ENCODE measurements at regions not wholly inside any gene's neighbourhood (a gene's known extent, or its start where the extent isn't known, plus 50 kb on each side); places are given as distances from the start of the nearest gene placed in this dataset.

GRCh38 chr22:22741843-22742242 is 97.4 kb downstream of the GGTLC2 start:
- no peak overlapping the region for H3K27ac ChIP-seq
- DNase-seq (ENCODE audit: low read depth, low spot score), result no peak

GRCh38 chr22:22742641-22743040 is 98.2 kb downstream of the GGTLC2 start:
- H3K27ac ChIP-seq, result no peak overlapping the region
- no peak for DNase-seq (ENCODE audit: low read depth, low spot score)

- H3K27ac ChIP-seq, result no peak overlapping the region
- no peak for DNase-seq (ENCODE audit: low read depth, low spot score)
These were observed 98.8 kb downstream of the GGTLC2 start for GRCh38 chr22:22743128-22743760.

GRCh38 chr22:22744412-22745224 is 100.2 kb downstream of the GGTLC2 start:
- H3K27ac ChIP-seq, result no peak overlapping the region
- no peak for DNase-seq (ENCODE audit: low read depth, low spot score)

- no peak for DNase-seq (ENCODE audit: low read depth, low spot score)
- no peak overlapping the region for H3K27ac ChIP-seq
These were observed 101.0 kb downstream of the GGTLC2 start for GRCh38 chr22:22745225-22746060.

GRCh38 chr22:22746061-22746962 is 101.9 kb downstream of the GGTLC2 start:
- no peak for DNase-seq (ENCODE audit: low read depth, low spot score)
- H3K27ac ChIP-seq, result no peak overlapping the region

- H3K27ac ChIP-seq, result no peak overlapping the region
- DNase-seq (ENCODE audit: low read depth, low spot score), result no peak
These were observed 102.8 kb downstream of the GGTLC2 start for GRCh38 chr22:22746963-22747933.

- DNase-seq (ENCODE audit: low read depth, low spot score), result no peak
- H3K27ac ChIP-seq, result no peak overlapping the region
These were observed 103.9 kb downstream of the GGTLC2 start for GRCh38 chr22:22748297-22748743.

GRCh38 chr22:22748756-22749155 is 104.3 kb downstream of the GGTLC2 start:
- DNase-seq (ENCODE audit: low read depth, low spot score), result no peak
- no peak overlapping the region for H3K27ac ChIP-seq

GRCh38 chr22:22749167-22749758 is 104.8 kb downstream of the GGTLC2 start:
- no peak for DNase-seq (ENCODE audit: low read depth, low spot score)
- H3K27ac ChIP-seq, result no peak overlapping the region

- no peak for DNase-seq (ENCODE audit: low read depth, low spot score)
- H3K27ac ChIP-seq, result no peak overlapping the region
These were observed 106.1 kb downstream of the GGTLC2 start for GRCh38 chr22:22750335-22751042.

- no peak overlapping the region for H3K27ac ChIP-seq
- no peak for DNase-seq (ENCODE audit: low read depth, low spot score)
These were observed 106.7 kb downstream of the GGTLC2 start for GRCh38 chr22:22751043-22751603.

GRCh38 chr22:22752199-22752555 is 107.8 kb downstream of the GGTLC2 start:
- DNase-seq (ENCODE audit: low read depth, low spot score), result no peak

GRCh38 chr22:22752556-22753477 is 108.4 kb downstream of the GGTLC2 start:
- DNase-seq (ENCODE audit: low read depth, low spot score), result no peak
- H3K27ac ChIP-seq, result no peak overlapping the region

More at GRCh38 chr22:22752199-22752555, 107.8 kb downstream of the GGTLC2 start:
- H3K27ac ChIP-seq, result no peak overlapping the region

- DNase-seq (ENCODE audit: low read depth, low spot score), result no peak
- no peak overlapping the region for H3K27ac ChIP-seq
These were observed 109.3 kb downstream of the GGTLC2 start for GRCh38 chr22:22753526-22754267.

- no peak overlapping the region for H3K27ac ChIP-seq
- no peak for DNase-seq (ENCODE audit: low read depth, low spot score)
These were observed 109.8 kb downstream of the GGTLC2 start for GRCh38 chr22:22754268-22754657.

Measured in epithelial cell of prostate (primary cell).